Spleen (tissue), 7 donors: ENCODE measurements at regions not wholly inside any gene's neighbourhood (a gene's known extent, or its start where the extent isn't known, plus 50 kb on each side); places are given as distances from the start of the nearest gene placed in this dataset.

ENCODE experiments used
- POLR2AphosphoS5 ChIP-seq, 3 donors: sonication (generic); formaldehyde crosslinking; IDR thresholded peaks; one replicate each; pipeline ENCODE4 v1.5.1; 2017; ENCODE audit warnings: antibody characterized with exemption in 3 of 3
- TF ChIP-seq, protein P1 (sequence below), 11 experiments: fragments of 200-600 bp in 7 of 11; fragments of 450-650 bp in 4 of 11; sonication (generic) in 4 of 11; IDR thresholded peaks in 8 of 11; conservative IDR thresholded peaks in 3 of 11; 1 replicate in 7 of 11; 2 replicates in 4 of 11; pipeline versions ENCODE4 v1.4.0 to v1.8.0; 2016 to 2021; ENCODE audit warnings: antibody characterized with exemption in 11 of 11, inconsistent platforms in 4 of 11, mild to moderate bottlenecking in 1 of 11
- donor health status: DM: no; HTN: no; CAD: no; lungs with moderate emphysema.
- donor health status: DM: no; HTN: no; CAD: no.
- donor health status: DM: no; HTN: no; CAD: no.

- no peak for TF ChIP-seq POLR2AphosphoS5 (IDR thresholded peaks at IDR 0.05)
- TF ChIP-seq, protein P1, sequence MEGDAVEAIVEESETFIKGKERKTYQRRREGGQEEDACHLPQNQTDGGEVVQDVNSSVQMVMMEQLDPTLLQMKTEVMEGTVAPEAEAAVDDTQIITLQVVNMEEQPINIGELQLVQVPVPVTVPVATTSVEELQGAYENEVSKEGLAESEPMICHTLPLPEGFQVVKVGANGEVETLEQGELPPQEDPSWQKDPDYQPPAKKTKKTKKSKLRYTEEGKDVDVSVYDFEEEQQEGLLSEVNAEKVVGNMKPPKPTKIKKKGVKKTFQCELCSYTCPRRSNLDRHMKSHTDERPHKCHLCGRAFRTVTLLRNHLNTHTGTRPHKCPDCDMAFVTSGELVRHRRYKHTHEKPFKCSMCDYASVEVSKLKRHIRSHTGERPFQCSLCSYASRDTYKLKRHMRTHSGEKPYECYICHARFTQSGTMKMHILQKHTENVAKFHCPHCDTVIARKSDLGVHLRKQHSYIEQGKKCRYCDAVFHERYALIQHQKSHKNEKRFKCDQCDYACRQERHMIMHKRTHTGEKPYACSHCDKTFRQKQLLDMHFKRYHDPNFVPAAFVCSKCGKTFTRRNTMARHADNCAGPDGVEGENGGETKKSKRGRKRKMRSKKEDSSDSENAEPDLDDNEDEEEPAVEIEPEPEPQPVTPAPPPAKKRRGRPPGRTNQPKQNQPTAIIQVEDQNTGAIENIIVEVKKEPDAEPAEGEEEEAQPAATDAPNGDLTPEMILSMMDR (IDR thresholded peaks at IDR 0.05 in 8 of 11, conservative IDR thresholded peaks at IDR 0.05 in 3 of 11) = no peak
Observed at GRCh38 chr12:105470601-105471000, 140.1 kb downstream of the C12orf75 start.
